SK-N-MC (cell line): ENCODE measurements at regions not wholly inside any gene's neighbourhood (a gene's known extent, or its start where the extent isn't known, plus 50 kb on each side); places are given as distances from the start of the nearest gene placed in this dataset.
"Not testable (repeated sequence)": the region's sequence is repeated elsewhere in the genome, so short reads cannot be mapped to it uniquely, and the experiment has no call there.

ENCODE experiments used
- DNase-seq: peaks from one replicate; pipeline ENCODE4 v3.0.0-alpha.2; 2011; ENCODE audit warnings: low read depth, low spot score
- H3K27ac ChIP-seq: fragments of 200-600 bp; sonication (generic); 2 replicates; pipeline ENCODE4 v1.5.1; 2016; ENCODE audit warnings: mixed run types
- H3K36me3 ChIP-seq: fragments of 200-600 bp; sonication (generic); 2 replicates; pipeline ENCODE4 v1.6.1; 2017; ENCODE audit warnings: antibody characterized with exemption, low read length, mixed read lengths; ENCODE audit not compliant: insufficient read depth
- H3K4me3 ChIP-seq: fragments of 200-600 bp; sonication (generic); 2 replicates; pipeline ENCODE4 v1.5.1; 2016
- H3K9ac ChIP-seq: fragments of 200-600 bp; sonication (generic); 2 replicates; pipeline ENCODE4 v1.8.0; 2017; ENCODE audit warnings: mixed run types, mixed read lengths; ENCODE audit not compliant: insufficient read length
- H3K9me3 ChIP-seq: fragments of 200-600 bp; sonication (generic); 2 replicates; pipeline ENCODE4 v1.6.1; 2017; ENCODE audit warnings: low read depth, mild to moderate bottlenecking, antibody characterized with exemption, low read length, moderate library complexity, mixed read lengths
- EZH2 ChIP-seq: fragments of 200-600 bp; sonication (generic); IDR thresholded peaks from one replicate; pipeline ENCODE4 v1.6.1; 2017; ENCODE audit warnings: antibody characterized with exemption
- FOXP2 ChIP-seq: optimal IDR thresholded peaks from 2 replicates; pipeline ENCODE3; 2011; ENCODE audit warnings: mild to moderate bottlenecking, moderate library complexity; ENCODE audit not compliant: insufficient read depth; ENCODE audit errors: extremely low read length, control extremely low read depth
- POLR2AphosphoS5 ChIP-seq: IDR thresholded peaks from 2 replicates; pipeline ENCODE4 v1.6.1; 2012; ENCODE audit warnings: mild to moderate bottlenecking, low read depth, low read length, borderline replicate concordance

- no peak for DNase-seq
- no peak overlapping the region for H3K4me3 ChIP-seq
- no peak overlapping the region for H3K9ac ChIP-seq
- TF ChIP-seq FOXP2: no peak
- no peak for TF ChIP-seq POLR2AphosphoS5
- TF ChIP-seq EZH2: no peak
- no peaks in the 10 kb centered on the region for H3K36me3 ChIP-seq
- no peaks in the 10 kb centered on the region for H3K9me3 ChIP-seq
- no peak overlapping the region for H3K27ac ChIP-seq
These were observed 300.4 kb downstream of the DLEU7 start for GRCh38 chr13:50543141-50543540.

- Histone ChIP-seq H3K9ac (no peak overlapping the region), H3K27ac (no peak overlapping the region), H3K9me3 (no peaks in the 10 kb centered on the region), H3K4me3 (no peak overlapping the region), H3K36me3 (no peaks in the 10 kb centered on the region)
- TF ChIP-seq EZH2: no peak
- no peak for TF ChIP-seq FOXP2
- TF ChIP-seq POLR2AphosphoS5: no peak
- DNase-seq: no peak
These were observed 299.7 kb downstream of the DLEU7 start for GRCh38 chr13:50543782-50544181.

- no peaks in the 10 kb centered on the region for H3K9me3 ChIP-seq
- no peak overlapping the region for H3K4me3 ChIP-seq
- no peak overlapping the region for H3K9ac ChIP-seq
- H3K36me3 ChIP-seq: no peaks in the 10 kb centered on the region
- no peak overlapping the region for H3K27ac ChIP-seq
- TF ChIP-seq EZH2: no peak
- no peak for TF ChIP-seq FOXP2
- TF ChIP-seq POLR2AphosphoS5: no peak
- DNase-seq: no peak
These were observed 299.3 kb downstream of the DLEU7 start for GRCh38 chr13:50544211-50544610.

GRCh38 chr13:50547175-50547574, 296.3 kb downstream of the DLEU7 start:
- not testable (repeated sequence) for H3K27ac ChIP-seq, H3K4me3 ChIP-seq

GRCh38 chr13:50548586-50548985, 294.9 kb downstream of the DLEU7 start:
- H3K9ac ChIP-seq: no peak overlapping the region
- DNase-seq: no peak
- no peak overlapping the region for H3K4me3 ChIP-seq
- no peak for TF ChIP-seq EZH2
- no peak for TF ChIP-seq FOXP2
- TF ChIP-seq POLR2AphosphoS5: no peak
- H3K27ac ChIP-seq: no peak overlapping the region
- H3K36me3 ChIP-seq: no peaks in the 10 kb centered on the region
- no peaks in the 10 kb centered on the region for H3K9me3 ChIP-seq

More at GRCh38 chr13:50547175-50547574, 296.3 kb downstream of the DLEU7 start:
- H3K9me3 ChIP-seq, H3K9ac ChIP-seq, H3K36me3 ChIP-seq, DNase-seq: not testable (repeated sequence)

GRCh38 chr13:50549221-50549942, 294.1 kb downstream of the DLEU7 start:
- no peak for TF ChIP-seq FOXP2
- TF ChIP-seq EZH2: no peak
- TF ChIP-seq POLR2AphosphoS5: no peak
- no peak for DNase-seq
- no peak overlapping the region for H3K9ac ChIP-seq
- no peaks in the 10 kb centered on the region for H3K9me3 ChIP-seq
- no peak overlapping the region for H3K4me3 ChIP-seq
- H3K36me3 ChIP-seq: no peaks in the 10 kb centered on the region
- no peak overlapping the region for H3K27ac ChIP-seq

- Histone ChIP-seq H3K9ac (no peak overlapping the region), H3K9me3 (no peaks in the 10 kb centered on the region), H3K36me3 (no peaks in the 10 kb centered on the region), H3K27ac (no peak overlapping the region), H3K4me3 (no peak overlapping the region)
- no peak for TF ChIP-seq FOXP2
- TF ChIP-seq EZH2: no peak
- no peak for TF ChIP-seq POLR2AphosphoS5
- no peak for DNase-seq
These were observed 293.3 kb downstream of the DLEU7 start for GRCh38 chr13:50550151-50550550.

- Histone ChIP-seq H3K4me3 (no peak overlapping the region), H3K27ac (no peak overlapping the region; the same call in 1 of the 2 replicates), H3K36me3 (no peaks in the 10 kb centered on the region), H3K9me3 (no peaks in the 10 kb centered on the region), H3K9ac (no peak overlapping the region)
- TF ChIP-seq EZH2: no peak
- no peak for TF ChIP-seq POLR2AphosphoS5
- TF ChIP-seq FOXP2: no peak
- DNase-seq: no peak
These were observed 291.0 kb downstream of the DLEU7 start for GRCh38 chr13:50552424-50552966.

GRCh38 chr13:50561739-50562138, 281.8 kb downstream of the DLEU7 start:
- no peak for DNase-seq
- Histone ChIP-seq H3K9ac (no peak overlapping the region), H3K9me3 (peaks cover 2% of the 10 kb centered on the region; the same call in 1 of the 2 replicates), H3K27ac (no peak overlapping the region), H3K36me3 (no peaks in the 10 kb centered on the region), H3K4me3 (no peak overlapping the region)
- TF ChIP-seq EZH2: no peak
- TF ChIP-seq POLR2AphosphoS5: no peak
- TF ChIP-seq FOXP2: no peak
